HG02884 (cell line): ENCODE measurements at regions not wholly inside any gene's neighbourhood (a gene's known extent, or its start where the extent isn't known, plus 50 kb on each side); places are given as distances from the start of the nearest gene placed in this dataset.

ENCODE experiments used
- ATAC-seq: cut with Tn5 transposase; IDR thresholded peaks from one replicate; pipeline ENCODE4 v1.9.1; 2021; ENCODE audit warnings: mild to moderate bottlenecking, moderate library complexity; ENCODE audit not compliant: unreplicated experiment

- ATAC-seq, result no peak
These were observed 108.4 kb upstream of the COPS8 start for GRCh38 chr2:236977063-236977851.

- no peak for ATAC-seq
These were observed 107.8 kb upstream of the COPS8 start for GRCh38 chr2:236977852-236978398.

DNA sequence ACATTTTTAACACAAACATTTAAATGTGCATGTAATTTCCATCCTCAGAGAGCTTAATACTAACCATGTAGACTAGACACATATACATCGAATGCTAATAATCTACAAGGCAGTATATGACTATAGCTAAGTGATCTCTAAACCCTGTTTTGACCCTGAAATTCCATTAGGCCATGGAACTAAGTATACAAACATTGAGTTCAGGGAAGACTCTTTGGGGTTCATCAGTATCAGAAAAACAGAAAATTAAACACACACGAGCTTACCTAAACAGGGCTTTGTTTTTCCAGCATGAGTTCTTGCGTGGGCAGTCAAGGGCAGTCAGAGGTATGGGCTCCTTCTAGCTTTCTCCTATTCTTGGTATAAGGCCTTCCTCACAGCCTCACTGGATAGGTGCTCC lies 106.0 kb upstream of the COPS8 start:
- ATAC-seq, result no peak

- ATAC-seq, result no peak
These were observed 104.7 kb upstream of the COPS8 start for GRCh38 chr2:236980961-236981360.

DNA sequence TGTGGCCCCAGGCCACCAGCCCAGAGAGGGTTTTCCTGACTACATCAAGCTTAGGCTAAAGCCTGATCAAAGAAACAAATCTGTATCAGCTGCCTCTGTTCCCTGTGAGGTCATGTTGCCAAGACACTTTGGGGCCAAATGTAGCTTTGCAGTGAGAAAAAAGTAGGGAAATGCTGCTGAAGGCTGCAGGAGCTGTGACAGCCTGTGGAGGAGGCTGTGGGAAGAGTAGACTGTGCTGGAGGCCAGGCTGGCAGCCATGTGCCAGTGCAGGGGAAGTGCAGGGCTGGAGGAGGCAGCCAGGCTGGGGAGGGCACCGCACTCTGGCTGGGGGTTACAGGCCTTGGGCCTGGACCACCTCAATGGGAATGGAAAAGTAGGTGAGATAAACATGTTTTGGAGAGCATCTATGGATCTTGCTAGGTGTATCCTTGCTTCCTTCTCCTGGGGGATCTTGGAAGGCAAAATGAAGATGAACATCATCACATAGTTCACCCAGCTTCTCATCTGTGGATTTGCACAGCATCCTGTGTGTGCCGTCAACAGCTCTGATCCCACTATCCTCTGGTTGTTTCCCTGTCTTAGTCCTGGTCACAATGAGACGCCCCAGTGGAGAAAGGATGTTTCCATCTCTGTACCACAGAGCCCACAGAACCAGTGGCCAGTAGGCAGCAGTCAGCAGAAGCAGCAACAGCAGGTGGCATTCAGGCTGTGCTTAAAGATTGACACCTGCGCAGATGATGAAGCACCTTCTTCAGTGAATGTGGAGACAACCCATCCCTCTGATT lies 103.8 kb upstream of the COPS8 start:
- no peak for ATAC-seq

- no peak for ATAC-seq
These were observed 102.8 kb upstream of the COPS8 start for GRCh38 chr2:236982693-236983455.

DNA sequence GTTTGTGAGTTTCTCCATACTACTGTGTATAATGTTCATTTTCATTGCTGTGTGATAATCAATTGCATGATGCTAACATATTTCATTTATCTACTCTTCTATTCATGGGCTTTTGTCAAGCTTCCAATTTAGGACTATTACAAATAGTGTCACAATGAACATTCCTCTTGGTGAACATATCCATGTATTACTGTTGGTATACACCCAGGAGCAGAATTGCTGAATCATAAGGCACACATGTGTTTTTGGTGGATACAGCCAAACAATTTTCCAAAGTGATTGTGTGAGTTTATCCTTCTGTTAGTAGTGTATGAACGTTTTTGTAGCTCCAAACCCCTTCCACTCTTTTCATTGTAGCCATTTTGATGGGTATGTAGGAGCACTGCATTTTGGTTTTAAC lies 101.6 kb upstream of the COPS8 start:
- no peak for ATAC-seq

- no peak for ATAC-seq
These were observed 99.8 kb upstream of the COPS8 start for GRCh38 chr2:236985761-236986339.

- ATAC-seq, result no peak
These were observed 99.0 kb upstream of the COPS8 start for GRCh38 chr2:236986524-236987330.

GRCh38 chr2:236988216-236988615 lies 97.5 kb upstream of the COPS8 start:
- no peak for ATAC-seq

DNA sequence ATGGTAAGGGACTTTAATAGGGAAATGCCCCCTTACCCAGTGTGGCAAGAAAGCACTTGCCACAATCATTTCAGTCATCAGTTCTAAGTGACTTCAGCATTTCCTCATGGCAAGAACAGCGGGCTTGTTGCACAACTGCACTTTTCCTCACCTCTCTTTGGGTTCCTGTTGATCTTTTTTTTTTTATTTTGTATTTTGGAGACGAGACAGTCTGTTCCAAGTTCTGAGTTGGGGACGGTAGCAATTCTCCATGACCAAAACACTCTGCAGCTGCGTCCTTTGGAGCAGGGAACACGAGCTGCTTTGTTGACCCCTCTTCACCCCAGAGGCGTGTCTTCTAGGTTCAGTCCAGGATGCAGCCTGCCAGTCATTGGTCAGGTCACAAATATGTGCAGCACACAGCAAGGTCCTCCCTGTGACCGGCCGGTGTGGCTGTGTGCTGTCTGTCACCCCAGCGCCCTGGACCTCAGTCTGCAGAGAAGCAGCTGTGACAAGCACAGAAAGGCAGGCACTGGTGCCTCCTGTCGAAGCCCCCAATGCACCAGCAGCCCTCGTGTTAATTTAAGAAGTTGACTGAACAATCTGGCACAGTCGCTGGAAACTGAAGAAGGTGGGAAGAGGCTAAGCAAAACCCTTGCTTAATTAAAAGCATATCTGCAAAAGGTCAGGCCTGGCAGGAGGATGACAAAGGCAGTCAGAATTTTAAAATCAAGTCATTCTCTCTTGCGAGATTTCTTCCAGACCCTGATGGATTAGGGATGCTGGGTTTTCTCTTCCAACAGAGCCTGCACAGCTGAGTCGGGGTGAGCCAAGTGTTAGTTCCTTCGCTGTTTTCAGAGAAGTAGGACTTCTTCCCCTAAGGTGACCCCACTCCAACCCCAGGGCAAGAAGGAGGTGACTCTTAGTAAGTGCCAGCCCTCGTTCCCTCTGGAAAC lies 96.7 kb upstream of the COPS8 start:
- ATAC-seq, result no peak

DNA sequence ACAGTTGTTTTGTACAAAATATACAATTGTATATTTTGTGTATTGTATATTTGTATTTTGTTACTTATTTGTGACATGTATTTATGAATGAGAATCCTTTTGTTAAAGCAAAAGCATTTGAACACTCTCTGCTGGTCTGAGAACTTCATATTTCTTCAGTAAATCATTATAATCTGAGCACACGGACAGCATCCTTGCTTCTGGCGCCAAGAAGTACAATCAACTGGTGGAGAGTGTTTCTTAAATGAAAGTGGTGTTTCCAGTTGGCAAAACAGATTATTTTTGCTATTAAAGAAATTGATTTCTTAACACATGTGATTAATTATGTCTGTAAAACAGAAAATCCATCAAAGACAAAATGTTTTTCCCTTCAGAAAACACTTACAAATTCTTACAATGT lies 95.1 kb upstream of the COPS8 start:
- ATAC-seq, result no peak

GRCh38 chr2:236991874-236992273 lies 93.8 kb upstream of the COPS8 start:
- ATAC-seq, result no peak

- no peak for ATAC-seq
These were observed 92.4 kb upstream of the COPS8 start for GRCh38 chr2:236993286-236993685.

DNA sequence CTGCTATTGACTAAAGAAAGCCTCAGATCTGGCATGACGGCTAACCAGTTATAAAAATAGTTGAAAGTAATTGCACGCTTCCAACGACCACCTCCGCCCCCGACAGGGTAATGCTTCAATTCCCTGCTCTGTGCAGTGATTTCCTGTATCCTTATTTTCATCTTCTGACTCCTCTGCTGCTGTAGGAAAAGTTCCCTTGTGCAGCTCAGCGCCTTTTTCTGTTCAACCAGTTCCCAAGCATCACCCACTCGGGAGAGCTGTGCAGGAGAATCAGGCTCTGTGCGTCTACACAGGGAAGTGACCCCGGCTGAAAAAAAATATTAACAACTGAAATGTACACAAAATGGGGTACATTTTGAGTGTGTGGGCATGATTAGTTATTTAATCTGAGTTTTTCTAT lies 91.3 kb upstream of the COPS8 start:
- no peak for ATAC-seq

DNA sequence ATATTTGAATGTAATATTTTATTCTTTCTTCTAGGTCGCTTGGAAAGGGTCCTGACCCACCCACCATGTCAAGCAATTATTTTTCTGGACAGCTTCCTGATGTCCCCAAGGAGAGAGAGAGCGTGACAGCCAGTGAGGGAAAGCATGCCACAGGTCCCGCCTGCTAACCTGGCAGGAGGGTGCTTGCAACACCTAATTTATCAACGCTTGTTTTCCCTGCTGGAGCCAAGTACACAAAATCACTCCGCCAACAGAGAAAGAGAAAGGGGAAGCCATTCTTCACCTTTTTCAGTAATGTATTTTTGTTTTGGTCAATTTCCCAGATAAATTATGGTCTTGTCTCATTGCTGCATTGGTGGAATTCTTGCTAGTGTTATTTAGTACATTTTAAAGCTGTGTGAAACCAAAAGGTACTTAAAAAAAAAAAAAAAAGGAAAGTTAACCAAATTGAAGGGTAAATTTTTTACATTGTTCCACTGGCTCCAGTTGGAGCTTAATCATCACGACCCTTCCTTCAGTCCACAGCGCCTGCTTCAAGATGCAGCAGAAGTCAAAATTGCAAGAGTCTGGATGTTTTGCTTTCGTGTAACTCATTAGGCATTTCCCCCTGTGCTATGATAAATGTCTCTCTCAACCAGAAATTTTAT lies 88.5 kb upstream of the COPS8 start:
- no peak for ATAC-seq

GRCh38 chr2:236998236-236998635 lies 87.5 kb upstream of the COPS8 start:
- no peak for ATAC-seq

DNA sequence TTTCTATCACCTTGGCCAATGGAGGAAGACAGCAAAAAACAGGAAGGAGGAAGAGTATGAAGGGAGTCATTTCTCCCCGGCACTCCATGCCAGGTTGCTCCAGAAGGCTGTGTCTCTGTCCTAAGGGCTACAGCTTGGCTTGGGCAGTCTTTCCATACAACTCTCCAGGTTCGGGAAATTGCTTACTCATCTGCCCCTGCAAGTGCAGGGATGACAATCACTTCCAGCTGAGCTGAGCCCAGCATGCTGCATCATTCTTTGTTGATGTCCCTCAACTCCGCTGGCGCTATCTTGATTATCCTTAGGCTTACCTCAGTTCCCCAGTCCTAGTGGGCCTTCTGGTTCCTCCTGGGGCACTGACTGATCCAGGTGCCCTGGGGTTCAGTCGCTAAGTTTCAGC lies 86.9 kb upstream of the COPS8 start:
- ATAC-seq, result no peak

DNA sequence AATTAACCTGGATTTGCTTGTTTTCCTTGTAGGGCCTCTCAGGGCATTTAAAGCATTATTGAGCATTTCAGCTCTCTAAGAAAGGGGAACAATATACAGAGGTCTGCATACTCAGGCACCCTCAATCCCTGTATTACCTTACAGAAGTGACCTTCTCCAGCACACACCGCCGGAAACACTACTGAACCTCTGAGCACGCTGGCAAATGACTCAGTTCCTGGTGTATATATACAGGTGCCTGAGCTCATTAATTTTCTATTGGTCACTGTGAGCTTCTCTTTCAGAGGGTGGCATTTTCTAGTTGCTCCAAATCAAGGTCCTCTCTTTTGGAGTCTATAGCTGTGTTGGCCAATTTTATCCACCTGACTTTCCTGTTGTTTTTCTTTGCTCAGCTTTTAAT lies 85.2 kb upstream of the COPS8 start:
- no peak for ATAC-seq
